ENCODE measurements at regions not wholly inside any gene's neighbourhood (a gene's known extent, or its start where the extent isn't known, plus 50 kb on each side); places are given as distances from the start of the nearest gene placed in this dataset.

DNA sequence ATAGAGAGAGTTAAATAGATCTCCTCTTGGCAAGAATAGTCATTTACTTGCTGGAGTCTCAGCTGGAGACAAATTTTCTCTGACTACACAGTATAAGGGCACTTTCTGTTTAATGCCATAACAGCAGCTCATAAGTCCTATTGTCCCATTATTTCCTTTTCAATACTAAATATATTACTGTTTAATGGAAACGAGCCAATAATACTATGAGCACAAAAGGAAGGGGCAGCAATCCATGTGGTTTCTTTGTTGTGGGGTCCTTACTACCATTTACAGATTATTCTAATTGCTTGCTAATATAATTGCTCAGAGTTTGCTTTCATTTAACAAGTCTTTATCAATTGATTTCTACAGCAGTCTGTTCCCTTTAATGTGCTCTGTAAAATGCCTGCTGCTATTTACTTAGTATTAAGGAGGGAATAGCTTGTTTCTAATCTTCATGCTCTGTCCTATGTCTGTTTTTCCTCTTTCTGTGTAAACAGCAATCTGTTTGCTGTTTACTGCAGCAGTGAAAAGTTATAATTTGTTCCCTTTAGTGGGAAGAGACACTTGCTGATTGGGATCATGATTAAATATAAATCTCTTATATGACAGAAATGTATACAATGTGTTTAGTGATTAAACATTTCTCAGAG, 296.2 kb upstream of the SMIM30 start:
- H3K4me3 ChIP-seq (ENCODE audit: low read depth, low read length): no peak overlapping the region
- no peak for DNase-seq (ENCODE audit: low read depth)
- TF ChIP-seq, protein P1, sequence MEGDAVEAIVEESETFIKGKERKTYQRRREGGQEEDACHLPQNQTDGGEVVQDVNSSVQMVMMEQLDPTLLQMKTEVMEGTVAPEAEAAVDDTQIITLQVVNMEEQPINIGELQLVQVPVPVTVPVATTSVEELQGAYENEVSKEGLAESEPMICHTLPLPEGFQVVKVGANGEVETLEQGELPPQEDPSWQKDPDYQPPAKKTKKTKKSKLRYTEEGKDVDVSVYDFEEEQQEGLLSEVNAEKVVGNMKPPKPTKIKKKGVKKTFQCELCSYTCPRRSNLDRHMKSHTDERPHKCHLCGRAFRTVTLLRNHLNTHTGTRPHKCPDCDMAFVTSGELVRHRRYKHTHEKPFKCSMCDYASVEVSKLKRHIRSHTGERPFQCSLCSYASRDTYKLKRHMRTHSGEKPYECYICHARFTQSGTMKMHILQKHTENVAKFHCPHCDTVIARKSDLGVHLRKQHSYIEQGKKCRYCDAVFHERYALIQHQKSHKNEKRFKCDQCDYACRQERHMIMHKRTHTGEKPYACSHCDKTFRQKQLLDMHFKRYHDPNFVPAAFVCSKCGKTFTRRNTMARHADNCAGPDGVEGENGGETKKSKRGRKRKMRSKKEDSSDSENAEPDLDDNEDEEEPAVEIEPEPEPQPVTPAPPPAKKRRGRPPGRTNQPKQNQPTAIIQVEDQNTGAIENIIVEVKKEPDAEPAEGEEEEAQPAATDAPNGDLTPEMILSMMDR (conservative IDR thresholded peaks at IDR 0.05; ENCODE audit: low read depth, low read length): no peak

DNA sequence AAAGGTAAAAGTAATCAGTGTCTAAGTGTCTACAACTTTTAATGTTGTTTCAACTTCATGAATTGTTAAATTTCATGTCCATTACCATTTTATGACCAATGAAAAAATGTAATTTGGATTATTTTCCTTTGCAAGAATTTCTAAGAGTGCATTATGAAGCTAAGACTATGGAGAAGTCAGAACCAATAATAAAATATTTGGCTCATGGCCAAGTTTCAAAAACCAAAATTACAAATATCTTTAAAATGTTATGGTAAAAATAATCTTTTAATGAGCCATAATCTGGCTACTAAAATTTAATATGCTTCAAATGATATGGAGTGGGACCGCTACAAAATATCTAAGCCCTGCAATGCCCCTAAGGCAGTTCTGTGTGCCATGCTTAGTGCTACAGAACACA, 294.1 kb upstream of the SMIM30 start:
- H3K4me3 ChIP-seq (ENCODE audit: low read depth, low read length): no peak overlapping the region
- TF ChIP-seq, protein P1 (conservative IDR thresholded peaks at IDR 0.05; ENCODE audit: low read depth, low read length): no peak
- no peak for DNase-seq (ENCODE audit: low read depth)

DNA sequence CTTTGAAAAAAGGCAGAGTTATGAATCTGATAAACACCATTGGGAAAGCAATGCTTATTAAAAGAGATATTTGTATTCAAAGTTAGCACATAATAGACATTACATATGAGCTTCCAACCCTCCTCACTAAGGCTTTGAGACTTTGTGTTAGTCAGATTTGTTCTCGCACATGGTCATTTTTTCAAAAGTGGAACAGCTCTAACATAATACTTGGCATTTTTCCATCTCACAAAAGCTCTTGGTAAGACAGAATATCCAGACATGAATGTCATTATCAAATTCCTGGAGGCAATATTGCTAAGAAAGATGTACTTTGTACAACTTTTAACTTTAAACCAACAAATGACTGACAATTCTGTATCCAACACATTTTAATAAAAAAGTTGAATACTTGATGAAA, 292.4 kb upstream of the SMIM30 start:
- no peak overlapping the region for H3K4me3 ChIP-seq (ENCODE audit: low read depth, low read length)
- TF ChIP-seq, protein P1 (conservative IDR thresholded peaks at IDR 0.05; ENCODE audit: low read depth, low read length): no peak
- no peak for DNase-seq (ENCODE audit: low read depth)

DNA sequence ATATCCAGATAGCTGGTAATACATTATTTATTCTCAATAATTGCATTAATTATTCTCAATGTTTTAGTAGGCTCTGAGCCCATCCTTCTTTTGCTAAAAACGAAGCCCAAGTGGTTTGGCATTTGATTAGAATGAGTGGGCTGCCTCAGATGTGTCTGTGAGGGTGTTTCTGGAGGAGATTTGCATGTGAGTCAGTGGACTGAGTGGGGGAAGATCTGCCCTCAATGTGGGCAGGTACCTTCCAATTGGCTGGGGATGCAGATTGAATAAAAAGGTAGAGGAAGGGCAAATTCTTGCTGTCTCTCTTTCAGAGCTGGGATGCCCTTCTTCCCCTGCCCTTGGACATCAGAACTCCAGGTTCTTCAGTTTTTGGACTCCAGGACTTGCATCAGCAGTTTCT, 290.6 kb upstream of the SMIM30 start:
- TF ChIP-seq, protein P1 (conservative IDR thresholded peaks at IDR 0.05; ENCODE audit: low read depth, low read length): no peak
- DNase-seq (ENCODE audit: low read depth): no peak

DNA sequence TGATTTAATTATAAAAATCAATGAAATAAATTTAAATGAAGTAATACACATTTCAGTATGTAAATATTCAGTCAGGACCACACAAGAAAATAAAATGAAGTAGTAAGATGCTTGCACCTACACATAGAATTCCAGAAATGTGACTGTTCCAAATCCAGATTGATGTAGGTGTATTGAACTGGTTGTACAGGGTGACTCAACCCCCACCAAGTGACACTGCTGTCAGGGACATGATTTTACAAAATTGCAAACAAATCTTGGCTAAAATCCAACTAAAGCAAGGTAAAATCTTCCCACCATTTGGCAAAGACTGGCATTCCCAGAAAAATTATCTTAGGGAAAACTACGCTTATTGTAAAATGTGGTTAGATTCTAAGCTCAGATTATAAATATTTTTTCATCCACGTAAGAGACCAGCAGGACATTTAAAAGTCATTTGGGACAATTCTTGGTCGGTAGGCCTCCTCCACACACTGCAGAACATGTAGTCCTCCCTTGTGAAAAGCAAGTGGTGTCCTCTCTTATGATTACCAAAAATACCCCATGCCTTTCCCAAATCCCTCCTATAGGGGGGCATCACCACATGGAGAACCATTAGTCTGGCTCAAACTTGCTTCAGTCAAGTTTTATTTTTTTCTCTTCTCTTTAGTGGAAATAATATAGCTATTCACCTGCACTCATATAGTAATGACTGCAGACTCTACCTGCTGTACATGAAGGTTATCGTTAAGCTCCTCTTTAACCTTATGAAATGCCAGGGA, 287.1 kb upstream of the SMIM30 start:
- H3K4me3 ChIP-seq (ENCODE audit: low read depth, low read length): no peak overlapping the region
- no peak for DNase-seq (ENCODE audit: low read depth)
- TF ChIP-seq, protein P1 (conservative IDR thresholded peaks at IDR 0.05; ENCODE audit: low read depth, low read length): no peak

More for the DNA sequence above, 290.6 kb upstream of the SMIM30 start:
- H3K4me3 ChIP-seq (ENCODE audit: low read depth, low read length): no peak overlapping the region

DNA sequence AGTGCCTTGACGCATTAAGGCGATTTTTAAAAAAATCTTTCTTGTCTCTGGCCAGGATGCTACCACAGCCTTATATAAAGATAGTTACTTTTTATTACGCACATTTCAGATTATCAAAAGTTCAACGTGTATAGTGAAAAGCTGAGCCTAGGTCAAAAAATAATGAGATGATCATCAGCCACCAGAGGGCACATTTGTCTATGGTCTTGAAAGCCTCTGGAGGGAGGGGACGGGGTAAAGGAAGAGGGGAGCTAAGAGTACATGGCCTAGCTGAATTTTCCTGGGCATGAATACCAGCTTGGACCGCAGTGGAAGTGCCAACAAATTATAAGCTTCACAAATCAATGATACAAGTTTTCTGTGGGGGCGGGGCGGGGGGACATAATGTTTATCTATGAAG, 285.9 kb upstream of the SMIM30 start:
- TF ChIP-seq, protein P1 (conservative IDR thresholded peaks at IDR 0.05; ENCODE audit: low read depth, low read length): peak; percentile 16
- DNase-seq (ENCODE audit: low read depth): peak; percentile 7
- H3K4me3 ChIP-seq (ENCODE audit: low read depth, low read length): no peak overlapping the region

DNA sequence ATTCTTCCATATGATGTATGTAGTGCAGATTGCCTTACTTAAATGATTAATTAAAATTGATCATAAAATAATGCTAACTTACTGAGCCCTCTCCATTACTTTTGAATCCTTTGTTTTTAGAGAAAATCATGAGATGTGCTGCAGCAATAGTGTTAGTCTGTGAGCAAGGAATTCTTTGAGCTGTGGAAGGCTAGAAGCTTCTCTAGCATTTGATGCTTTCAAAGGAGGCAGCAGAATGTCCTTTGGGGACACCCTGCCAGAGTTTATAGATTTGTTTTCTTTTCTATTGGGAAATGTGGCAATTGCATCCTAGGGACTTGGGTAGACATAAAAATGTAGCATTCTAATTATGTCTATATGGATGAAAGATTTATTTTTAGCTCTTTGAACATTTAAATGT, 284.1 kb upstream of the SMIM30 start:
- TF ChIP-seq, protein P1 (conservative IDR thresholded peaks at IDR 0.05; ENCODE audit: low read depth, low read length): no peak
- no peak for DNase-seq (ENCODE audit: low read depth)
- H3K4me3 ChIP-seq (ENCODE audit: low read depth, low read length): no peak overlapping the region

Measured in choroid plexus epithelial cell (primary cell).